K562 (cell line): ENCODE measurements at regions not wholly inside any gene's neighbourhood (a gene's known extent, or its start where the extent isn't known, plus 50 kb on each side); places are given as distances from the start of the nearest gene placed in this dataset.

ENCODE experiments used
- ATAC-seq: fragments of 200-7000 bp; cut with Tn5 transposase; 3 replicates; pipeline ENCODE4 v1.9.1; 2020; ENCODE audit warnings: moderate library complexity
- BruUV-seq: library from RNA; stranded (reverse); fragments of 400-500 nt; replicated peaks from 2 replicates; lab custom pipeline; 2021; lab: Mats Ljungman, UMichigan
- CTCF ChIA-PET: fragments of 300-600 bp; formaldehyde crosslinking; extraction: SDS; loops from one replicate; lab custom pipeline; 2021; ENCODE audit warnings: low intra/inter-chr PET ratio; lab: Yijun Ruan, JAX
- POLR2A ChIA-PET: fragments of 300-600, 350-650 bp; sonication (Branson Sonifier 250); formaldehyde crosslinking; extraction: SDS; loops from one replicate; lab custom pipeline; 2021; ENCODE audit warnings: antibody characterized with exemption, inconsistent platforms; lab: Yijun Ruan, JAX
- DNase-seq, 4 experiments: peaks; one replicate each; pipeline versions ENCODE4 v3.0.0 to v3.0.0-alpha.2; 2011 to 2018; ENCODE audit warnings: low spot score in 3 of 4, mixed read lengths in 3 of 4; ENCODE audit errors: extremely low read depth in 1 of 4
- FAIRE-seq: peaks from 2 replicates; lab custom pipeline; 2011; peaks lifted over from hg19 to GRCh38; lab: Jason Lieb, UNC
- H2AFZ ChIP-seq: 2 replicates; pipeline ENCODE4 v1.6.0; 2011; ENCODE audit warnings: low read depth, low read length, control low read depth, inconsistent platforms
- H3K27ac ChIP-seq: fragments of 200-600 bp; 3 replicates; pipeline ENCODE4 v1.8.0; 2011; ENCODE audit warnings: low read depth, mild to moderate bottlenecking, control low read depth, inconsistent platforms, low read length, moderate library complexity, mixed read lengths; ENCODE audit errors: extremely low read depth
- H3K27me3 ChIP-seq, 2 experiments: fragments of 300-600 bp in 1 of 2; 2 replicates in 1 of 2; 3 replicates in 1 of 2; pipeline versions ENCODE4 v1.6.0 to v1.8.0; 2011; ENCODE audit warnings: inconsistent platforms in 2 of 2, low read length in 2 of 2, mild to moderate bottlenecking in 1 of 2, mixed read lengths in 1 of 2, moderate library complexity in 1 of 2; ENCODE audit not compliant: control insufficient read depth in 2 of 2, insufficient read depth in 2 of 2
- H3K36me3 ChIP-seq: fragments of 300-600 bp; 3 replicates; pipeline ENCODE4 v1.8.0; 2011; ENCODE audit warnings: mild to moderate bottlenecking, low read length, inconsistent platforms; ENCODE audit not compliant: control insufficient read depth, insufficient read depth
- H3K4me1 ChIP-seq, 2 experiments: fragments of 200-600 bp in 1 of 2; replicated peaks in 1 of 2; 2 replicates in 1 of 2; 3 replicates in 1 of 2; pipeline versions ENCODE4 v1.5.1 to v1.8.0; 2011; ENCODE audit warnings: inconsistent platforms in 2 of 2, low read length in 2 of 2, mild to moderate bottlenecking in 1 of 2, mixed read lengths in 1 of 2, moderate library complexity in 1 of 2; ENCODE audit not compliant: control insufficient read depth in 2 of 2, insufficient read depth in 2 of 2
- H3K4me2 ChIP-seq: 2 replicates; pipeline ENCODE4 v1.6.1; 2011; ENCODE audit warnings: low read length, control low read depth, inconsistent platforms, mixed read lengths; ENCODE audit not compliant: insufficient read depth
- H3K4me3 ChIP-seq: fragments of 200-600 bp; sonication (generic), shearing (Covaris generic); 2 replicates; pipeline ENCODE4 v1.5.1; 2016; ENCODE audit warnings: control low read depth, inconsistent platforms
- H3K79me2 ChIP-seq: fragments of 200-600 bp; 3 replicates; pipeline ENCODE4 v1.8.0; 2011; ENCODE audit warnings: low read length, inconsistent platforms; ENCODE audit not compliant: control insufficient read depth, insufficient read depth
- H3K9ac ChIP-seq, 2 experiments: 2 replicates each; pipeline versions ENCODE4 v1.6.0 to v1.6.1; 2011; ENCODE audit warnings: low read depth in 2 of 2, low read length in 2 of 2, control low read depth in 1 of 2, inconsistent platforms in 1 of 2, mild to moderate bottlenecking in 1 of 2, mixed read lengths in 1 of 2; ENCODE audit not compliant: insufficient read depth in 1 of 2
- H3K9me1 ChIP-seq: one replicate; pipeline ENCODE4 v1.6.0; 2011; ENCODE audit warnings: inconsistent platforms, mild to moderate bottlenecking, low read length, moderate library complexity; ENCODE audit not compliant: control insufficient read depth, insufficient read depth
- H3K9me3 ChIP-seq: replicated peaks from 2 replicates; pipeline ENCODE4 v1.5.1; 2011; ENCODE audit warnings: low read depth, low read length, inconsistent platforms; ENCODE audit not compliant: control insufficient read depth, insufficient read depth
- H4K20me1 ChIP-seq: replicated peaks from 2 replicates; pipeline ENCODE4 v1.6.1; 2011; ENCODE audit warnings: low read length, inconsistent platforms, mixed read lengths; ENCODE audit not compliant: control insufficient read depth, insufficient read depth
- BCL6 ChIP-seq: fragments of 250-450 bp; sonication (Bioruptor Pico); IDR thresholded peaks from 2 replicates; pipeline ENCODE4 v1.4.0; 2020
- CBFB ChIP-seq: sonication (generic); formaldehyde crosslinking; IDR thresholded peaks from 2 replicates; pipeline ENCODE4 v1.4.0; 2020; ENCODE audit warnings: mild to moderate bottlenecking, missing genetic modification reagents
- FOXA3 ChIP-seq, 2 experiments: fragments of 450-650 bp in 1 of 2; sonication (generic) in 1 of 2; formaldehyde crosslinking; IDR thresholded peaks in 1 of 2; conservative IDR thresholded peaks in 1 of 2; 2 replicates each; pipeline versions ENCODE4 v1.4.0 to v1.8.0; 2020 to 2022; ENCODE audit warnings: mild to moderate bottlenecking in 2 of 2, missing genetic modification reagents in 1 of 2
- JUND ChIP-seq, 2 experiments: IDR thresholded peaks; 2 replicates in 1 of 2; 3 replicates in 1 of 2; pipeline ENCODE4 v1.6.1; 2011; ENCODE audit warnings: borderline replicate concordance in 2 of 2, low read depth in 2 of 2, low read length in 2 of 2, improper control_type of control experiment in 1 of 2, missing biosample characterization in 1 of 2, missing genetic modification characterization in 1 of 2, missing genetic modification reagents in 1 of 2
- MCM2 ChIP-seq: fragments of 450-650 bp; IDR thresholded peaks from 2 replicates; pipeline ENCODE4 v1.6.1; 2017; ENCODE audit warnings: low read depth, mild to moderate bottlenecking
- MYBL2 ChIP-seq, 2 experiments: fragments of 450-650 bp in 1 of 2; sonication (generic) in 1 of 2; formaldehyde crosslinking in 1 of 2; IDR thresholded peaks; 2 replicates each; pipeline versions ENCODE4 v1.6.1 to v1.8.1; 2017 to 2022; ENCODE audit warnings: borderline replicate concordance in 1 of 2, inconsistent platforms in 1 of 2, low read depth in 1 of 2, mild to moderate bottlenecking in 1 of 2, missing genetic modification reagents in 1 of 2, moderate library complexity in 1 of 2
- PCBP1 ChIP-seq: fragments of 200-400 bp; formaldehyde crosslinking; IDR thresholded peaks from 2 replicates; pipeline ENCODE4 v1.6.1; 2018; ENCODE audit warnings: mild to moderate bottlenecking, low read depth, low read length; ENCODE audit not compliant: poor library complexity, severe bottlenecking
- PHF20 ChIP-seq: fragments of 450-650 bp; IDR thresholded peaks from 2 replicates; pipeline ENCODE4 v1.6.1; 2018; ENCODE audit not compliant: partially characterized antibody
- RAD21 ChIP-seq, 2 experiments: fragments of 250-450 bp in 1 of 2; fragments of 450-650 bp in 1 of 2; sonication (Bioruptor Pico) in 1 of 2; formaldehyde crosslinking in 1 of 2; IDR thresholded peaks in 1 of 2; conservative IDR thresholded peaks in 1 of 2; 2 replicates each; pipeline versions ENCODE4 v1.4.0 to v1.8.0; 2020 to 2022; ENCODE audit warnings: mild to moderate bottlenecking in 2 of 2, moderate library complexity in 1 of 2
- RBM14 ChIP-seq: fragments of 200-400 bp; formaldehyde crosslinking; IDR thresholded peaks from 2 replicates; pipeline ENCODE4 v1.6.1; 2018; ENCODE audit warnings: low read depth, mild to moderate bottlenecking, low read length, moderate library complexity, borderline replicate concordance; ENCODE audit not compliant: insufficient read depth
- SRSF7 ChIP-seq: fragments of 200-400 bp; formaldehyde crosslinking; optimal IDR thresholded peaks from 2 replicates; pipeline ENCODE3; 2017; ENCODE audit warnings: mild to moderate bottlenecking, low read depth, low read length
- TBP ChIP-seq: optimal IDR thresholded peaks from 2 replicates; pipeline ENCODE3; 2011; ENCODE audit warnings: low read depth, low read length, improper control_type of control experiment
- ZBTB1 ChIP-seq: sonication (generic); formaldehyde crosslinking; IDR thresholded peaks from 2 replicates; pipeline ENCODE4 v1.8.1; 2023; ENCODE audit warnings: missing genetic modification reagents, low read depth, mild to moderate bottlenecking, borderline replicate concordance
- in situ Hi-C: fragments of 300-500 bp; cut with MboI; formaldehyde crosslinking; loops from 4 replicates; pipeline ENCODE4 v1.15.0; 2018; ENCODE audit warnings: inconsistent platforms, mixed read lengths
- intact Hi-C: fragments of 100-400 bp; cut with micrococcal nuclease; formaldehyde crosslinking; loops from 2 replicates; pipeline ENCODE4 v1.14.2; 2022
- TF ChIP-seq, protein P1 (sequence below): fragments of 450-650 bp; IDR thresholded peaks from 2 replicates; pipeline ENCODE4 v1.6.1; 2014; ENCODE audit warnings: low read depth, mild to moderate bottlenecking, moderate library complexity, borderline replicate concordance

DNA sequence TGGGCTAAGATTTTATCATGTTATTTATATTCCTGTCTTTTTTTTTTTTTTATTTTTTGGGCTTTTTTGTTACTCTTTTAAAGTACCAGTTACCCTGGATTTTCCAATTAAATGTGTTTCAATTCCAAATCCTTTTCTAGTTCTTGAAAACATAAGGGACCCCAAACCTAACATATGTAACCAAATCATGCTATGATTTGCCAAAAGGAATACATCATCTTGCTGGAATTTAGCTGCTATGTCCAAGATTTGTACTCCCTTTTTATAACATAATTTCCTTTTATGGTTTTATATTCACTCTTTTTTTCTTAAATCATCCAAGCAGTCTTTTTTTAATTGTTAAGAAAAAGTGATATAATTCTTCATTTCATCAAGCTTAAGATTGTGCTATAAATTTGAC, 60.9 kb upstream of the DSEL start:
- Histone ChIP-seq H3K4me2 (no peak overlapping the region), H3K27ac (no peak overlapping the region), H3K9me3 (no peaks in the 10 kb centered on the region), H3K36me3 (no peaks in the 10 kb centered on the region), H3K79me2 (no peaks in the 10 kb centered on the region), H2AFZ (no peak overlapping the region), H3K9me1 (no peaks in the 10 kb centered on the region), H3K9ac (no peak overlapping the region), H3K4me1 (no peaks in the 10 kb centered on the region), H3K27me3 (no peaks in the 10 kb centered on the region), H4K20me1 (no peaks in the 10 kb centered on the region), H3K4me3 (no peak overlapping the region)
- no peak for ATAC-seq
- ChIA-PET POLR2A (no interaction called here), CTCF (no interaction called here)
- TF ChIP-seq, protein P1, sequence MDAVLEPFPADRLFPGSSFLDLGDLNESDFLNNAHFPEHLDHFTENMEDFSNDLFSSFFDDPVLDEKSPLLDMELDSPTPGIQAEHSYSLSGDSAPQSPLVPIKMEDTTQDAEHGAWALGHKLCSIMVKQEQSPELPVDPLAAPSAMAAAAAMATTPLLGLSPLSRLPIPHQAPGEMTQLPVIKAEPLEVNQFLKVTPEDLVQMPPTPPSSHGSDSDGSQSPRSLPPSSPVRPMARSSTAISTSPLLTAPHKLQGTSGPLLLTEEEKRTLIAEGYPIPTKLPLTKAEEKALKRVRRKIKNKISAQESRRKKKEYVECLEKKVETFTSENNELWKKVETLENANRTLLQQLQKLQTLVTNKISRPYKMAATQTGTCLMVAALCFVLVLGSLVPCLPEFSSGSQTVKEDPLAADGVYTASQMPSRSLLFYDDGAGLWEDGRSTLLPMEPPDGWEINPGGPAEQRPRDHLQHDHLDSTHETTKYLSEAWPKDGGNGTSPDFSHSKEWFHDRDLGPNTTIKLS, result no peak
- no peak for TF ChIP-seq BCL6
- no peak for TF ChIP-seq RBM14
- no peak for TF ChIP-seq MCM2
- TF ChIP-seq MYBL2 (IDR thresholded peaks at IDR 0.05; ENCODE audit: low read depth), result no peak
- TF ChIP-seq MYBL2 (CRISPR knock-in tag; IDR thresholded peaks at IDR 0.05; ENCODE audit: borderline replicate concordance), result no peak
- TF ChIP-seq PCBP1, result no peak
- TF ChIP-seq PHF20, result no peak
- TF ChIP-seq ZBTB1 (CRISPR knock-in tag), result no peak
- no peak for TF ChIP-seq TBP
- TF ChIP-seq RAD21 (CRISPR knock-in tag; conservative IDR thresholded peaks at IDR 0.05 in 1 of 2, IDR thresholded peaks at IDR 0.05 in 1 of 2), result no peak
- TF ChIP-seq JUND (IDR thresholded peaks at IDR 0.05; ENCODE audit: borderline replicate concordance, low read depth, low read length), result no peak
- TF ChIP-seq JUND (tag; IDR thresholded peaks at IDR 0.05; ENCODE audit: borderline replicate concordance, low read depth, low read length), result no peak
- TF ChIP-seq SRSF7, result no peak
- TF ChIP-seq FOXA3 (CRISPR knock-in tag; conservative IDR thresholded peaks at IDR 0.05 in 1 of 2, IDR thresholded peaks at IDR 0.05 in 1 of 2), result no peak
- TF ChIP-seq CBFB, result no peak
- no peak for DNase-seq
- BruUV-seq, result no TSS peak
- no peak for FAIRE-seq
- intact Hi-C loops (no loop called here), in situ Hi-C loops (no loop called here)
